SU-DHL-6 (cell line): ENCODE measurements at regions not wholly inside any gene's neighbourhood (a gene's known extent, or its start where the extent isn't known, plus 50 kb on each side); places are given as distances from the start of the nearest gene placed in this dataset.

ENCODE experiments used
- EZH2phosphoT487 ChIP-seq: fragments of 200-600 bp; sonication (generic), shearing (Covaris generic); conservative IDR thresholded peaks from 2 replicates; pipeline ENCODE4 v1.6.1; 2018; ENCODE audit warnings: mild to moderate bottlenecking, antibody characterized with exemption, low read length, moderate library complexity, mixed read lengths
- TF ChIP-seq, protein P1 (sequence below): fragments of 200-600 bp; sonication (generic); IDR thresholded peaks from one replicate; pipeline ENCODE4 v1.5.1; 2017; ENCODE audit warnings: antibody characterized with exemption, mild to moderate bottlenecking, low read length, moderate library complexity; ENCODE audit not compliant: insufficient read depth, poor library complexity, severe bottlenecking

GRCh38 chr13:105319875-105320274 is 1215.6 kb downstream of the EFNB2 start:
- TF ChIP-seq, protein P1, sequence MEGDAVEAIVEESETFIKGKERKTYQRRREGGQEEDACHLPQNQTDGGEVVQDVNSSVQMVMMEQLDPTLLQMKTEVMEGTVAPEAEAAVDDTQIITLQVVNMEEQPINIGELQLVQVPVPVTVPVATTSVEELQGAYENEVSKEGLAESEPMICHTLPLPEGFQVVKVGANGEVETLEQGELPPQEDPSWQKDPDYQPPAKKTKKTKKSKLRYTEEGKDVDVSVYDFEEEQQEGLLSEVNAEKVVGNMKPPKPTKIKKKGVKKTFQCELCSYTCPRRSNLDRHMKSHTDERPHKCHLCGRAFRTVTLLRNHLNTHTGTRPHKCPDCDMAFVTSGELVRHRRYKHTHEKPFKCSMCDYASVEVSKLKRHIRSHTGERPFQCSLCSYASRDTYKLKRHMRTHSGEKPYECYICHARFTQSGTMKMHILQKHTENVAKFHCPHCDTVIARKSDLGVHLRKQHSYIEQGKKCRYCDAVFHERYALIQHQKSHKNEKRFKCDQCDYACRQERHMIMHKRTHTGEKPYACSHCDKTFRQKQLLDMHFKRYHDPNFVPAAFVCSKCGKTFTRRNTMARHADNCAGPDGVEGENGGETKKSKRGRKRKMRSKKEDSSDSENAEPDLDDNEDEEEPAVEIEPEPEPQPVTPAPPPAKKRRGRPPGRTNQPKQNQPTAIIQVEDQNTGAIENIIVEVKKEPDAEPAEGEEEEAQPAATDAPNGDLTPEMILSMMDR = no peak
- TF ChIP-seq EZH2phosphoT487 = no peak
